ENCODE measurements at regions not wholly inside any gene's neighbourhood (a gene's known extent, or its start where the extent isn't known, plus 50 kb on each side); places are given as distances from the start of the nearest gene placed in this dataset.

DNA sequence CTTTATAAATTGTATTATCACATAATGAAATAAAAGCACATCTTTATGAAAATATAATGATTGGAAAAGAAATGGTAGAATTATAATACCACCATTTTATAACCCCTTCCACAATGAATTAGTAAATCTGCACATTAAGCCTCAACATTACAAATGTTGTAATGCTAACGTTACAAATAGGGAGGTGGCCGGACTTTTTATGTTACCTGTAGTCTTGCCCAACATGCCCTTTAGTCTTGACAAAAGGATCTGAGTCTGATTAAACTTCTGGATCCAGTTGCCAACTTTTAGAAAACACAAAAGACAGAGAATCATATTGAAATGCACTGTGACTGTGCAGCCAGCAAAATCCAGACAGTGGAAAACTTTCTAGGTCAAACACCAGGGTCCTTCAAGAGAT is 617.3 kb downstream of the KCNJ3 start:
- WGBS, result 88% methylated on average over 2 of the region's 2 CpGs
- Histone ChIP-seq H3K4me1 (ENCODE audit: insufficient read depth) (no peaks in the 10 kb centered on the region), H3K4me3 (ENCODE audit: low read depth, low read length) (no peak overlapping the region), H3K27ac (ENCODE audit: low read depth) (no peak overlapping the region), H3K36me3 (ENCODE audit: insufficient read depth) (no peaks in the 10 kb centered on the region)
- DNase-seq (ENCODE audit: extremely low spot score), result no peak

DNA sequence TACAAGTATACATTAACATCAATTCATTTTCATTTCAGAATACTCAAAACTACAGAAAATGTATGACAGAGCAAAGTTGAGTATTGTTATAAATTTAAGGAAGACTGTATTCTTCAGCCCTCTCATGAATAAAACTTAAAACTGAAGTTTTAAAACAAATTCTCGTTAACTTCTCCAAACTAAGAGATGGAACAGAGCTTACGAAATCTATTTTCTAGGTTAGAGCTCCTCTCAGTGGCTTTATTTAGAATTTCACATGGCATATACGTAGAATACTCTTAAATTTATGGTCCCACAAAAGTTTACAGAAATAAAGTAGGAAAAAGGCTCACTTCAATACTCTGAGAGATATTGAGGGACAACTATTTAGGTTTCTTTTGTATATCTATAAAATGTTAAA is 612.1 kb downstream of the KCNJ3 start:
- WGBS, result 10% methylated on average over 3 of the region's 3 CpGs
- no peak for DNase-seq (ENCODE audit: extremely low spot score)
- no peaks in the 10 kb centered on the region for H3K36me3 ChIP-seq (ENCODE audit: insufficient read depth)
- H3K27ac ChIP-seq (ENCODE audit: low read depth), result no peak overlapping the region
- H3K4me1 ChIP-seq (ENCODE audit: insufficient read depth), result no peaks in the 10 kb centered on the region
- H3K4me3 ChIP-seq (ENCODE audit: low read depth, low read length), result no peak overlapping the region

DNA sequence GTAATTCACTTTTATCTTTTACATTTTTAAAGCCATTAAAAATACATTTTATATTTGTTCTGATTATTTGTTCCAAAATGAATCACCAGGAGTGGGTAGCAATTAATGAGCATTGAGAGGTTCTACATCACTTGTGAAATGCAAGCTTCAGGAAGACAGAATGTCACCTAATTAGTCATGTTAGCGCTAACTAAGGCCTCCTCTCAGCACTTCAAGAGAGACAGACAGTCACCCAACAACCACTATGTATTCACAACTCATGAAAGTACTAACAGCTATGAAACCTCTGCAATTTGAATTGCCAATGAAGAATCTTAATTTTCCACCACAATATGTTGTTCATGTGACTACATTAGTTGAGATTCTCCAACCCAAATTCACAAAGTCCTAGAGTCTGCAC is 611.0 kb downstream of the KCNJ3 start:
- H3K27ac ChIP-seq (ENCODE audit: low read depth), result no peak overlapping the region
- WGBS, result 96% methylated on average over 1 of the region's 1 CpG
- DNase-seq (ENCODE audit: extremely low spot score), result no peak

DNA sequence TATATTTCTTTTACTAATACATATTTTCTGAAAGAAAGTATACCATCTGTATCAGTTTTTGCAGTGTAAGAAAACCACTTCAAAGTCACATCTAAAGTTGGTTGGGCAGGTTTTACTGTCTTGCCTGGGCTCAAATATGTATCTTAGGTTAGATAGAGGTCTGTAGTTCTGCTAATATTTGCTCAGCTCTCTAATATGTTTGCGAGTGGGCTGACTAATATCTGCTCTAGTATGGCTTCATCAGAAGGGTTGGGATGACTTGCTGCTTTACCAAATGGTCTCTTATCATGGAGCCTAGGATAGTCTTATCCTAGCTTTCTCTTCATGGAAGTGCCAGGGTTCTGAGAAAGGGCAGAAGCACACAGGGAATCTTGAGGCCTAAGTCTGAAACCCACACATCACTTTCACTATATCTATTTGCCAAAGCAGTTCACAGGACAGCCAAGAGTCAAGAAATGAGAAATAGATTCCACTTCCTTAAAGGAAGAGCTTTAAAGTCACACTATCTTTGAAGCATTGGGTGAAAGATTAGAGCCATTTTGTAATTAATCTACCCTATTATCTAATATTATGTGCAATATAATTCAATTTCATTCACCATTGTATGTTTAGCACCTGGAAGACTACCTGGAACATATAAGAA is 610.0 kb downstream of the KCNJ3 start:
- H3K4me3 ChIP-seq (ENCODE audit: low read depth, low read length), result no peak overlapping the region
- no peak for DNase-seq (ENCODE audit: extremely low spot score)
- no peak overlapping the region for H3K27ac ChIP-seq (ENCODE audit: low read depth)
- H3K36me3 ChIP-seq (ENCODE audit: insufficient read depth), result no peaks in the 10 kb centered on the region
- WGBS, result 80% methylated on average over 1 of the region's 1 CpG
- no peaks in the 10 kb centered on the region for H3K4me1 ChIP-seq (ENCODE audit: insufficient read depth)

More for the DNA sequence above, 611.0 kb downstream of the KCNJ3 start:
- H3K36me3 ChIP-seq (ENCODE audit: insufficient read depth), result no peaks in the 10 kb centered on the region
- H3K4me3 ChIP-seq (ENCODE audit: low read depth, low read length), result no peak overlapping the region
- H3K4me1 ChIP-seq (ENCODE audit: insufficient read depth), result no peaks in the 10 kb centered on the region

DNA sequence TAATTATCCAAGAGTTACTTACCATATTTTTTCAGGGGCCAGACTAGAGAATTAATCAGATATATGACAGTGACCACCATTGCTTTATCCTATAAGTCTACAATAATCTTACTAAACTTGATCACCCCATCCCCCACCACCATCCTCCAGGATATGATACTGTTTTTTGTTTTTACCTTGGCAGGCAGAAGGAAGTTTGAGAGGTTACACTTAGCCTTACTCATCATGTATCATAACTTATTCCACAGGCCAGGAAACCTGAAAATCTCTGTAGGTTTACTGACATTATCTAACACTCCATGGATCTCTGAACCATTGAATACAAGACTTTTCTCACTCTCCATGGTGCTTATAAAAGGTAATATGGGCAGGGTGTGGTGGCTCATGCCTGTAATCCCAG is 602.7 kb downstream of the KCNJ3 start:
- no peak for DNase-seq (ENCODE audit: extremely low spot score)
- no peaks in the 10 kb centered on the region for H3K36me3 ChIP-seq (ENCODE audit: insufficient read depth)
- no peaks in the 10 kb centered on the region for H3K4me1 ChIP-seq (ENCODE audit: insufficient read depth)
- no peak overlapping the region for H3K4me3 ChIP-seq (ENCODE audit: low read depth, low read length)
- no peak overlapping the region for H3K27ac ChIP-seq (ENCODE audit: low read depth)

DNA sequence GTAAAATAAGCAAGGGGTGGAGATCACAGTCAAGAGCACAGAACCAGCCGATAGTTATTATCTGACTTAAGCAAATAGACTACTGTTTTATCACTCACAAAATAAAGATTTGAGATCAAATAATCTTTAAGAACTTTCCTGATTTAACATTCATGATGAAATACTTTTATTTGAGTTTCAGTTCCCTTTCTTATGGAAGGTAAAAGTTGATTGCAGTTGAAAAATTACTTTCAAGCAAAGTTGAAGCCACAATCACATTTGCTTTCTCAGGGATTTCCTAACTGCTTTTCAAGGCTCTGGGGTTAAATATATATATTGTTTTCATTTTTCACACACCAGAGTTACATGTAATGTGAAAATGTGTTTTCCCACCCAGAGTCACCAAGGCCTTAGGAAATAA is 599.5 kb downstream of the KCNJ3 start:
- DNase-seq (ENCODE audit: extremely low spot score), result no peak
- no peaks in the 10 kb centered on the region for H3K36me3 ChIP-seq (ENCODE audit: insufficient read depth)
- H3K27ac ChIP-seq (ENCODE audit: low read depth), result no peak overlapping the region
- no peak overlapping the region for H3K4me3 ChIP-seq (ENCODE audit: low read depth, low read length)
- WGBS, result 50% methylated on average over 1 of the region's 1 CpG
- no peaks in the 10 kb centered on the region for H3K4me1 ChIP-seq (ENCODE audit: insufficient read depth)

DNA sequence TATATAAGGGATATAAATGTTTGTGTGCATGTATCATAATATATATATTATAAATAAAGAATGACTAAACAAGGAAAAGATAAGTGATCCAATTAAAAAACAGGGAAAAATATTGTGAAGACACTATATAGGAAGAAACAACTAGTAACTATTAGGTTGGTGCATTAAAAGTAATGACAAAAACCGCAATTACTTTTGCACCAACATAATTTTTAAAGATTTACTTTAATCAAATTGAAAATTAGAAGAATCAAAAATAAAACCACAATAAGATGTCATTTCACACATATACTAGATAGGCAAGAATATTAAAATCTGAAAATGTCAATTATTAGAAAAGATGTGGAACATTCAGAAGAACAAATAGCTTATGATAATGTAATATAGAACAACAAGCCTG is 595.9 kb downstream of the KCNJ3 start:
- 76% methylated on average over 1 of the region's 1 CpG for WGBS
- H3K4me3 ChIP-seq (ENCODE audit: low read depth, low read length), result no peak overlapping the region
- H3K4me1 ChIP-seq (ENCODE audit: insufficient read depth), result no peaks in the 10 kb centered on the region
- H3K36me3 ChIP-seq (ENCODE audit: insufficient read depth), result no peaks in the 10 kb centered on the region
- no peak overlapping the region for H3K27ac ChIP-seq (ENCODE audit: low read depth)
- DNase-seq (ENCODE audit: extremely low spot score), result no peak

DNA sequence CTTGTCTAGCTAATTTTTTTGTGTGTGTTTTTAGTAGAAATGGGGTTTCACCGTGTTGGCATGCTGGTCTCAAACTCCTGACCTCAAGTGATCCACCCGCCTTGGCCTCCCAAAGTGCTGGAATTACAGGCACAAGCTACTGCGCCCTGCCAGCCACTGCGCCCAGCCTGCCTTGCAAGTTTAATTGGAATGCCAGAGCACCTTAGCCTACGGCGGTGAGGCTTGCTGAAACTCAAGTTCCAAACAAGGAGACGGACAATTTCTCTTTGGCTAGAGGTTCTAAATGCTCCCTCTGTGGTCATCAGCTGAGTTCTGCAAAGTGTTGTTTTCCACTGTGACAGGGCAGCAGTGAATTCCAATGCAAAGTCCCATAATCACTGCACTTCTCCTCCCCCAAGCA is 583.4 kb downstream of the KCNJ3 start:
- 89% methylated on average over 7 of the region's 7 CpGs for WGBS
- no peak for DNase-seq (ENCODE audit: extremely low spot score)
- no peaks in the 10 kb centered on the region for H3K4me1 ChIP-seq (ENCODE audit: insufficient read depth)
- no peak overlapping the region for H3K4me3 ChIP-seq (ENCODE audit: low read depth, low read length)
- no peaks in the 10 kb centered on the region for H3K36me3 ChIP-seq (ENCODE audit: insufficient read depth)
- H3K27ac ChIP-seq (ENCODE audit: low read depth), result no peak overlapping the region

DNA sequence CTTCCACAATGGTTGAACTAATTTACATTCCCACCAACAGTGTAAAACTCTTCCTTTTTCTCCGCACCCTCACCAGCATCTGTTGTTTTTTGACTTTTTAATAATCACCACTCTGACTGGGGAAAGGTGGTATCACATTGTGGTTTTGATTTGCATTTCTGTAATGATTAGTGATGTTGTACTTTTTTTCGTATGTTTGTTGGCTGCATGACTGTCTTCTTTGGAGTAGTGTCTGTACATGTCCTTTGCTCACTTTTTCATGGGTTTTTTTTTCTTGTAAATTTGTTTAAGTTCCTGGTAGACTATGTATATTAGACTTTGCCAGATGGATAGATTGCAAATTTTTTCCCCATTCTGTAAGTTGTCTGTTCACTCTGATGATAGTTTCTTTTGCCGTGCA is 574.8 kb downstream of the KCNJ3 start:
- no peak for DNase-seq (ENCODE audit: extremely low spot score)
- H3K4me1 ChIP-seq (ENCODE audit: insufficient read depth), result no peaks in the 10 kb centered on the region
- 83% methylated on average over 3 of the region's 3 CpGs for WGBS
- no peaks in the 10 kb centered on the region for H3K36me3 ChIP-seq (ENCODE audit: insufficient read depth)
- no peak overlapping the region for H3K27ac ChIP-seq (ENCODE audit: low read depth)
- no peak overlapping the region for H3K4me3 ChIP-seq (ENCODE audit: low read depth, low read length)

DNA sequence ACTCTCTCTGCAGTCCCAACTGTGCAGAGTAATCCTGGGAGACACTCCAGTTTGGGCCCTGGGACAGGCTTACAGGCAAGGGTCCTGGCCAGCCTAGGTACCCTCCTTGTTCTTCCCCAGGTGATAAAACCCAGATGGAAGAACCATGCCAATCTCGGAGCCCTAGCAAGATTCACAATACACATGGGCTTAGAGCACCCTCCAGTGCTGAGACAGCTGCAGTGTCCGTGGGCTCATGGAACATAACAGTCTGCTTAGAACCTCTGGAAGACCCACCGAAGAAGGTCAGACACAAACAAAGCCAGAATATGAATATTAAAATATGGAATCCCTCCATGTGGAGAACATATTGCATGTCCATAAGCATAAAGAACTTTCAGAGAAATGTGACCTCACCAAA is 568.1 kb downstream of the KCNJ3 start:
- Histone ChIP-seq H3K4me1 (ENCODE audit: insufficient read depth) (no peaks in the 10 kb centered on the region), H3K27ac (ENCODE audit: low read depth) (no peak overlapping the region), H3K36me3 (ENCODE audit: insufficient read depth) (no peaks in the 10 kb centered on the region), H3K4me3 (ENCODE audit: low read depth, low read length) (no peak overlapping the region)
- 79% methylated on average over 3 of the region's 3 CpGs for WGBS
- DNase-seq (ENCODE audit: extremely low spot score), result no peak

DNA sequence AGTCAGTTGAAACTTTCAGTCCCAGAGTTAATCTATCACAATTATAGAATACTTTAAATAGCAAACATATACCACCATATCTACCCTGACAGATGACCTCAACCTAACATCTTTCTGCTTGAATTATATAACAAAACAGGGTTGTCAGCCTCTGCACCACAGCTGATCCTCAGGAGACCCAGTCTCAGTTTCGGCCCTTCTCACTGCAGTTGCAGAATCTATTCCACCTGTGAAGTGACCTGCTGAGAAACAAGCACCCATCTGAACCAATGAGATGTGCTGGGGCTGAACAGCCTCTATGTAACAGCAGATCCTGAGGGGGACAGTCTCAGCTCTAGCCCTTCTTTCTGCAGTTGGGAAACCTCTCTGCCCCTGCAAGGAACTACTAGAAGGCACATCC is 567.6 kb downstream of the KCNJ3 start:
- Histone ChIP-seq H3K4me1 (ENCODE audit: insufficient read depth) (no peaks in the 10 kb centered on the region), H3K4me3 (ENCODE audit: low read depth, low read length) (no peak overlapping the region), H3K27ac (ENCODE audit: low read depth) (no peak overlapping the region), H3K36me3 (ENCODE audit: insufficient read depth) (no peaks in the 10 kb centered on the region)
- no peak for DNase-seq (ENCODE audit: extremely low spot score)
- 86% methylated on average over 1 of the region's 1 CpG for WGBS

DNA sequence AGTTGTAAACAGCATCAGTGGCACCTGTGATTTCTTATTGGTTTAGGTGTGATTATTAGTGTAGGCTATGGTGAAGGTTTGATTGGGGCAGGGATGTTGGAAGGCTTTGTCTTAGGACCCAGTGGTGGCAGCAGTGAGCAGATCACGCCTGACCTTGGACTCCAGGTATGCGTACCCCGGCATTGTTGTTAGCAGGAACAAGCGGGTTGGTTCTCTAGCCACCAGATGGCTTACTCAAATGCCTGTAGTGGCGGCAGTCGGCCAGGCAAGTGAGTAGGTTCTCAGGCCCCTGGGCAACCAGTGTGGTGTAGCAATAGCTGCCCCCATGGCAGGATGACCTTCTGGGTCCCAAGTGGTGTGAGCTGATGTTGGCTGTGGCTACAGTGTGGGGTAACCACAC is 558.3 kb downstream of the KCNJ3 start:
- Histone ChIP-seq H3K4me3 (ENCODE audit: low read depth, low read length) (no peak overlapping the region), H3K4me1 (ENCODE audit: insufficient read depth) (no peaks in the 10 kb centered on the region), H3K36me3 (ENCODE audit: insufficient read depth) (no peaks in the 10 kb centered on the region), H3K27ac (ENCODE audit: low read depth) (no peak overlapping the region)
- DNase-seq (ENCODE audit: extremely low spot score), result no peak
- 85% methylated on average over 6 of the region's 6 CpGs for WGBS

DNA sequence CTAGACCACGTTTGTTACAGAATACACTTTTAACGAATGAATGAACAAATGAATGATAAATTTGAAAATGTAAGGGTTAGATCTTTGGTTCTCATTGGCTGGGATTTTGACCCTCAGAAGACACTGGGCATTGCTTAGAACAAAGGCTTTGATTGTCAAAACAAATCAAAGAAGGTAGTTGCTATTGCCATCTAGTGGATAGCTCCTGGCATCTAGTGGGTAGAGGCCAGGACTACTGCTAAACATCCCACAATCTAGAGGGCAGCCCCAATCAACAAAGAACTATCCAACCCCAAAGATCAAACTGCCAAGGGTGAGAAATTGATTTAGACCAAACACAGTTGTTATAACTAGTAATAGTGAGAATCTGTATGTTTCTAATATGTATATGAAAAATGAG is 552.3 kb downstream of the KCNJ3 start:
- 19% methylated on average over 2 of the region's 2 CpGs for WGBS
- Histone ChIP-seq H3K4me3 (ENCODE audit: low read depth, low read length) (no peak overlapping the region), H3K27ac (ENCODE audit: low read depth) (no peak overlapping the region), H3K4me1 (ENCODE audit: insufficient read depth) (no peaks in the 10 kb centered on the region), H3K36me3 (ENCODE audit: insufficient read depth) (no peaks in the 10 kb centered on the region)
- no peak for DNase-seq (ENCODE audit: extremely low spot score)

DNA sequence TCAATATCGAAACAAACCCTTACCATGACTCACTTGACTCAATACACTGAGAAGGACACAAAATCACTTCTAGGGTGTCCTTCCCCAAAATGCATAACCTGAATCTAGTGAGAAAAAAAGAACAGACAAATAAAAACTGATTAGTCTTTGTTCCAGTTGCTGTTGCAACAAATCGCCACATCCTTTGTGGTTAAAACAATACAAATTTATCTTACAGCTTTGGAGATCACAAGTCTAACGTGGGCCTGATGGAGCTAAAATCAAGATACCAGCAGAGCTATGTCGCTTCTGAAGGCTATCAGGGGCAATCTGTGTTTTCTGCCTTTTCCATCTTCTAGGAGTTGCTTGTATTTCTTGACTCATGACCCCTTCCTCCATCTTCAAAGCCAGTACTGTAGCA is 541.7 kb downstream of the KCNJ3 start:
- no peak overlapping the region for H3K27ac ChIP-seq (ENCODE audit: low read depth)
- no peaks in the 10 kb centered on the region for H3K36me3 ChIP-seq (ENCODE audit: insufficient read depth)
- DNase-seq (ENCODE audit: extremely low spot score), result no peak
- 64% methylated on average over 4 of the region's 4 CpGs for WGBS
- no peaks in the 10 kb centered on the region for H3K4me1 ChIP-seq (ENCODE audit: insufficient read depth)
- H3K4me3 ChIP-seq (ENCODE audit: low read depth, low read length), result no peak overlapping the region

DNA sequence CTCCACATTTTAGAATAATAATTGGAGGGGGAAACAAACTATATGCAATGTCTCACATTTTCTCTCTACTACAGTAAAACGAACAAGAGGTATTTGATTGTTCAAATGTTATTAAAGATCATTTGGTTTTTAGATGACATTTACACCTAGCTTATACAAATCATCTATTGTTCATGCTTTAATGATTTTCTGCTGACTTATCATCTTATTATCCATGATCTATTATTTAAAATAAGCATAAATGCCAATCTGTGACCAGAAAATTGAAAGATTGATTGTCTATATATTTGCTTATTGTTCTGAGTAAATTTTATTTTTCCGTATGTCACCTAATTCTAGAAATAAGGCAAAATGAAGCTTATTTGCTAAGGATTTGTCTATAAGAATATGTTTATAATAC is 537.2 kb downstream of the KCNJ3 start:
- no peaks in the 10 kb centered on the region for H3K36me3 ChIP-seq (ENCODE audit: insufficient read depth)
- no peaks in the 10 kb centered on the region for H3K4me1 ChIP-seq (ENCODE audit: insufficient read depth)
- H3K27ac ChIP-seq (ENCODE audit: low read depth), result no peak overlapping the region
- H3K4me3 ChIP-seq (ENCODE audit: low read depth, low read length), result no peak overlapping the region
- 84% methylated on average over 2 of the region's 2 CpGs for WGBS
- DNase-seq (ENCODE audit: extremely low spot score), result no peak
